HG02642 (cell line): ENCODE measurements at regions not wholly inside any gene's neighbourhood (a gene's known extent, or its start where the extent isn't known, plus 50 kb on each side); places are given as distances from the start of the nearest gene placed in this dataset.
"Not testable (repeated sequence)": the region's sequence is repeated elsewhere in the genome, so short reads cannot be mapped to it uniquely, and the experiment has no call there.

Experiments used
- ATAC-seq: cut with Tn5 transposase; IDR thresholded peaks from one replicate; pipeline ENCODE4 v1.9.1; 2021; ENCODE audit warnings: mild to moderate bottlenecking; ENCODE audit not compliant: unreplicated experiment, poor library complexity

GRCh38 chr7:66535414-66536329 is 93.0 kb upstream of the KCTD7 start:
- no peak for ATAC-seq

GRCh38 chr7:66537380-66537779 is 91.3 kb upstream of the KCTD7 start:
- no peak for ATAC-seq

- no peak for ATAC-seq
Measured at GRCh38 chr7:66537876-66538275, 90.8 kb upstream of the KCTD7 start.

- ATAC-seq: no peak
Measured at GRCh38 chr7:66539264-66539623, 89.4 kb upstream of the KCTD7 start.

GRCh38 chr7:66539902-66540375 is 88.7 kb upstream of the KCTD7 start:
- ATAC-seq: no peak

GRCh38 chr7:66542049-66542448 is 86.6 kb upstream of the KCTD7 start:
- ATAC-seq: no peak

GRCh38 chr7:66542528-66543269 is 86.0 kb upstream of the KCTD7 start:
- ATAC-seq: no peak

- ATAC-seq: no peak
Measured at GRCh38 chr7:66549466-66549865, 79.2 kb upstream of the KCTD7 start.

GRCh38 chr7:66553001-66553400 is 75.7 kb upstream of the KCTD7 start:
- ATAC-seq: no peak

GRCh38 chr7:66553675-66554074 is 75.0 kb upstream of the KCTD7 start:
- ATAC-seq: not testable (repeated sequence)

- not testable (repeated sequence) for ATAC-seq
Measured at GRCh38 chr7:66554291-66554690, 74.4 kb upstream of the KCTD7 start.

GRCh38 chr7:66554842-66555430 is 73.7 kb upstream of the KCTD7 start:
- ATAC-seq: not testable (repeated sequence)

- ATAC-seq: no peak
Measured at GRCh38 chr7:66556177-66556548, 72.5 kb upstream of the KCTD7 start.

GRCh38 chr7:66556549-66557213 is 72.0 kb upstream of the KCTD7 start:
- ATAC-seq: no peak

GRCh38 chr7:66557214-66558200 is 71.2 kb upstream of the KCTD7 start:
- peak; percentile 79 for ATAC-seq

- ATAC-seq: no peak
Measured at GRCh38 chr7:66558201-66558641, 70.5 kb upstream of the KCTD7 start.

GRCh38 chr7:66558660-66559465 is 69.8 kb upstream of the KCTD7 start:
- ATAC-seq: no peak

GRCh38 chr7:66564045-66564444 is 64.6 kb upstream of the KCTD7 start:
- no peak for ATAC-seq
